ENCODE measurements at regions not wholly inside any gene's neighbourhood (a gene's known extent, or its start where the extent isn't known, plus 50 kb on each side); places are given as distances from the start of the nearest gene placed in this dataset.

GRCh38 chr14:56498112-56498511, 81.5 kb upstream of the TMEM260 start:
- TF ChIP-seq CTCF (conservative IDR thresholded peaks at IDR 0.05; ENCODE audit: low read depth, low read length) (no peak), POLR2A (IDR thresholded peaks at IDR 0.05; ENCODE audit: low read depth, low read length) (no peak), NFE2L2 (IDR thresholded peaks at IDR 0.05; ENCODE audit: low read depth, low read length) (no peak), SMC3 (IDR thresholded peaks at IDR 0.05; ENCODE audit: low read depth, low read length) (no peak)
